Heart right ventricle (tissue), 16 donors: ENCODE measurements at regions not wholly inside any gene's neighbourhood (a gene's known extent, or its start where the extent isn't known, plus 50 kb on each side); places are given as distances from the start of the nearest gene placed in this dataset.
A peak's percentile ranks its signal among the peaks of the same experiment; 100 is the strongest.

Source experiments
- ATAC-seq, 8 donors: fragments of 200-7000 bp; cut with Tn5 transposase; one replicate each; pipeline ENCODE4 v1.9.1; 2020; ENCODE audit warnings: mild to moderate bottlenecking in 8 of 8, moderate library complexity in 8 of 8, moderate number of reproducible peaks in 1 of 8
- DNase-seq, 2 donors: peaks; one replicate each; pipeline ENCODE4 v3.0.0-alpha.2; 2020
- H3K27ac ChIP-seq, 10 donors: fragments of 200-600 bp; sonication (generic) in 2 of 10; one replicate each; pipeline versions ENCODE4 v1.5.0 to v1.8.0; 2020 to 2022; ENCODE audit warnings: mild to moderate bottlenecking in 3 of 10
- H3K27me3 ChIP-seq, 7 donors: fragments of 200-600 bp; one replicate each; pipeline ENCODE4 v1.8.0; 2021 to 2022; ENCODE audit warnings: mild to moderate bottlenecking in 2 of 7
- H3K36me3 ChIP-seq, 9 donors: fragments of 200-600 bp; sonication (generic) in 1 of 9; one replicate each; pipeline versions ENCODE4 v1.5.0 to v1.8.0; 2020 to 2022; ENCODE audit warnings: mild to moderate bottlenecking in 2 of 9
- H3K4me1 ChIP-seq, 9 donors: fragments of 200-600 bp; sonication (generic) in 1 of 9; one replicate each; pipeline versions ENCODE4 v1.5.0 to v1.8.0; 2020 to 2022; ENCODE audit warnings: mild to moderate bottlenecking in 4 of 9
- H3K4me3 ChIP-seq, 10 donors: fragments of 200-600 bp; sonication (generic) in 2 of 10; one replicate each; pipeline versions ENCODE4 v1.5.0 to v1.8.0; 2020 to 2022; ENCODE audit warnings: mild to moderate bottlenecking in 7 of 10, moderate library complexity in 2 of 10
- H3K9me3 ChIP-seq, 11 donors: fragments of 200-600 bp in 10 of 11; sonication (generic) in 2 of 11; one replicate each; pipeline versions ENCODE4 v1.5.0 to v1.8.0; 2013 to 2022; ENCODE audit warnings: mild to moderate bottlenecking in 2 of 11, control low read depth in 1 of 11, moderate library complexity in 1 of 11
- CTCF ChIP-seq, 9 donors: fragments of 200-600 bp; sonication (generic) in 2 of 9; IDR thresholded peaks; one replicate each; pipeline versions ENCODE4 v1.5.0 to v1.8.0; 2021 to 2022; ENCODE audit warnings: antibody characterized with exemption in 9 of 9, mild to moderate bottlenecking in 5 of 9, moderate library complexity in 1 of 9
- WGBS, 2 donors: extraction: QIAGEN DNeasy Blood & Tissue Kit; methylation state at CpG; one replicate each; pipeline ENCODE4 v1.1.7; 2013; ENCODE audit warnings: inconsistent platforms in 1 of 2; 5-methylcytosine and 5-hydroxymethylcytosine counted together
- intact Hi-C, 10 donors: fragments of 100-400 bp; cut with DNase I; formaldehyde crosslinking; loops; one replicate each; pipeline versions ENCODE4 v1.11.1 to v1.14.2; 2022
- donor health status: Arrhythmogenic right ventricular cardiomyopathy.
- donor health status: ischemic (EF 13 %, LVEDD 7.1; RV severe dilation, severe dysfunction).
- donor health status: healthy with polysubstance abuse.
- donor health status: DM: no; HTN: yes; CAD: no.
- donor health status: DM: no; HTN: no; CAD: no.
- donor health status: ischemic (EF 25% LVEDD 6.9; RV normal size, moderate dysfunction).
- donor health status: ischemic (EF 25% LVEDD 5.7; RV mildly dilated, moderate dysfunction).
- donor health status: healthy.
- donor health status: DM: yes; HTN: yes; CAD: no.
- donor health status: Ischemic cardiomyopathy.
- donor health status: ischemic (EF 35%, LVEDD 5.7; RV mildly dilated, moderate dysfunction).
- donor health status: nonischemic (EF 11% LVEDD 7.7; RV severe dilation, severe dysfunction).
- donor health status: DM: yes; HTN: yes; CAD: no.
- donor health status: PGD.
- donor health status: ischemic (EF 29% LVEDD 5.4; RV normal size, mild dysfunction).
- donor health status: nonischemic (EF 23%, LVEDD 6.1; RV moderate dilation, normal function).

- H3K9me3 ChIP-seq = no peaks in the 10 kb centered on the region
- no peaks in the 10 kb centered on the region for H3K27me3 ChIP-seq
- 34 to 40% methylated on average over 3 of the region's 3 CpGs for WGBS, 2 donors
- DNase-seq = no peak
- peak overlapping the region in 1 of 10 donors; percentile 61 for H3K27ac ChIP-seq
- H3K4me1 ChIP-seq = peaks cover 0 to 11% (median 0%) of the 10 kb centered on the region in 9 donors
- ATAC-seq = peak in 5 of 8 donors; percentile 38 to 69 (median 64)
- no peak for TF ChIP-seq CTCF (IDR thresholded peaks at IDR 0.05)
- H3K36me3 ChIP-seq = no peaks in the 10 kb centered on the region
- intact Hi-C loops = loop anchor here in 1 of 10 donors (10.0 kb wide), 1 partner anchor 48 kb away; no protein-coding TSS in a partner anchor
- H3K4me3 ChIP-seq = no peak overlapping the region
Observed at GRCh38 chr9:16352791-16353401, 517.6 kb downstream of the BNC2 start.

- intact Hi-C loops = loop anchor here in 1 of 10 donors (10.0 kb wide), 1 partner anchor 51 kb away; no protein-coding TSS in a partner anchor
- no peak overlapping the region for H3K4me3 ChIP-seq
- no peak overlapping the region for H3K27ac ChIP-seq
- ATAC-seq (no peak), DNase-seq (no peak)
- no peak for TF ChIP-seq CTCF (IDR thresholded peaks at IDR 0.05)
- H3K9me3 ChIP-seq = no peaks in the 10 kb centered on the region
- no peaks in the 10 kb centered on the region for H3K27me3 ChIP-seq
- 79 to 80% methylated on average over 8 of the region's 8 CpGs for WGBS, 2 donors
- H3K36me3 ChIP-seq = no peaks in the 10 kb centered on the region
- H3K4me1 ChIP-seq = peaks cover 0 to 14% (median 0%) of the 10 kb centered on the region in 9 donors
Observed at GRCh38 chr9:16356196-16356765, 514.2 kb downstream of the BNC2 start.

- Histone ChIP-seq H3K4me1 (peaks cover 0 to 11% (median 0%) of the 10 kb centered on the region in 9 donors), H3K4me3 (no peak overlapping the region), H3K27ac (no peak overlapping the region), H3K27me3 (no peaks in the 10 kb centered on the region), H3K9me3 (no peaks in the 10 kb centered on the region), H3K36me3 (no peaks in the 10 kb centered on the region)
- no peak for ATAC-seq
- no peak for TF ChIP-seq CTCF (IDR thresholded peaks at IDR 0.05)
- WGBS, 2 donors = 65 to 66% methylated on average over 4 of the region's 4 CpGs
- DNase-seq = no peak
- intact Hi-C loops = loop anchor here in 1 of 10 donors (10.0 kb wide), 1 partner anchor 53 kb away; no protein-coding TSS in a partner anchor
Observed at GRCh38 chr9:16357828-16358227, 512.6 kb downstream of the BNC2 start.

- no peak for ATAC-seq
- intact Hi-C loops = loop anchor here in 1 of 10 donors (10.0 kb wide), 1 partner anchor 54 kb away; no protein-coding TSS in a partner anchor
Observed at GRCh38 chr9:16358751-16359150, 511.7 kb downstream of the BNC2 start.

More at GRCh38 chr9:16358751-16359150, 511.7 kb downstream of the BNC2 start:
- Histone ChIP-seq H3K36me3 (no peaks in the 10 kb centered on the region), H3K4me1 (peaks cover 0 to 20% (median 4%) of the 10 kb centered on the region in 9 donors), H3K27ac (no peak overlapping the region), H3K4me3 (no peak overlapping the region), H3K27me3 (no peaks in the 10 kb centered on the region), H3K9me3 (no peaks in the 10 kb centered on the region)
- TF ChIP-seq CTCF (IDR thresholded peaks at IDR 0.05) = no peak
- no peak for DNase-seq
- 88 to 95% methylated on average over 2 of the region's 2 CpGs for WGBS, 2 donors
